NCI-H1417 (cell line): ENCODE measurements at regions not wholly inside any gene's neighbourhood (a gene's known extent, or its start where the extent isn't known, plus 50 kb on each side); places are given as distances from the start of the nearest gene placed in this dataset.

Experiments used
- DNase-seq, 3 experiments: peaks; one replicate each; lab custom pipeline; 2025; lab: John Stamatoyannopoulos, UW

GRCh38 chr9:82616545-82616944 lies 446.4 kb downstream of the RASEF start:
- DNase-seq, result no peak

GRCh38 chr9:82621447-82621846 lies 441.5 kb downstream of the RASEF start:
- DNase-seq, result peak in 2 of 3 experiments; percentile 33 to 78

- no peak for DNase-seq
These were observed 425.6 kb downstream of the RASEF start for GRCh38 chr9:82637368-82637767.

- peak in 1 of 3 experiments; percentile 24 for DNase-seq
These were observed 417.3 kb downstream of the RASEF start for GRCh38 chr9:82645600-82645999.

GRCh38 chr9:82650368-82650767 lies 412.6 kb downstream of the RASEF start:
- no peak for DNase-seq

GRCh38 chr9:82651474-82651873 lies 411.5 kb downstream of the RASEF start:
- DNase-seq, result no peak

GRCh38 chr9:82665324-82665723 lies 397.6 kb downstream of the RASEF start:
- DNase-seq, result no peak

- peak in 2 of 3 experiments; percentile 51 to 83 for DNase-seq
These were observed 394.2 kb downstream of the RASEF start for GRCh38 chr9:82668689-82669199.

GRCh38 chr9:82670000-82670399 lies 392.9 kb downstream of the RASEF start:
- no peak for DNase-seq

- DNase-seq, result no peak
These were observed 392.2 kb downstream of the RASEF start for GRCh38 chr9:82670726-82671125.

- DNase-seq, result no peak
These were observed 389.7 kb downstream of the RASEF start for GRCh38 chr9:82673201-82673600.

GRCh38 chr9:82673919-82674318 lies 389.0 kb downstream of the RASEF start:
- no peak for DNase-seq

GRCh38 chr9:82675102-82675501 lies 387.8 kb downstream of the RASEF start:
- no peak for DNase-seq

GRCh38 chr9:82675605-82676004 lies 387.3 kb downstream of the RASEF start:
- no peak for DNase-seq

GRCh38 chr9:82677086-82677485 lies 385.9 kb downstream of the RASEF start:
- DNase-seq, result no peak

GRCh38 chr9:82679472-82679871 lies 383.5 kb downstream of the RASEF start:
- peak in 1 of 3 experiments; percentile 38 for DNase-seq

GRCh38 chr9:82680179-82680935 lies 382.6 kb downstream of the RASEF start:
- DNase-seq, result peak in 2 of 3 experiments; percentile 53 to 83

GRCh38 chr9:82681809-82682208 lies 381.1 kb downstream of the RASEF start:
- DNase-seq, result no peak

GRCh38 chr9:82682431-82682830 lies 380.5 kb downstream of the RASEF start:
- no peak for DNase-seq

- no peak for DNase-seq
These were observed 367.2 kb downstream of the RASEF start for GRCh38 chr9:82695704-82696103.

GRCh38 chr9:82706786-82707185 lies 356.2 kb downstream of the RASEF start:
- no peak for DNase-seq

GRCh38 chr9:82716821-82717220 lies 346.1 kb downstream of the RASEF start:
- DNase-seq, result no peak

GRCh38 chr9:82720515-82720914 lies 342.4 kb downstream of the RASEF start:
- no peak for DNase-seq

- no peak for DNase-seq
These were observed 341.3 kb downstream of the RASEF start for GRCh38 chr9:82721593-82721992.
